CD14-positive monocyte (primary cell): ENCODE measurements at regions not wholly inside any gene's neighbourhood (a gene's known extent, or its start where the extent isn't known, plus 50 kb on each side); places are given as distances from the start of the nearest gene placed in this dataset.

ENCODE experiments used
- DNase-seq, 3 donors: peaks; one replicate each; pipeline ENCODE4 v3.0.0-alpha.2; 2011 to 2022
- H2AFZ ChIP-seq: 2 replicates; pipeline ENCODE4 v1.6.0; 2012; ENCODE audit warnings: mild to moderate bottlenecking, low read depth, low read length, inconsistent platforms; ENCODE audit not compliant: insufficient read depth, poor library complexity, severe bottlenecking
- H3K27ac ChIP-seq, 2 donors: 1 replicate in 1 of 2; 2 replicates in 1 of 2; pipeline ENCODE4 v1.5.1; 2012 to 2013; ENCODE audit warnings: low read length in 2 of 2, control low read depth in 1 of 2, inconsistent platforms in 1 of 2, low read depth in 1 of 2, mild to moderate bottlenecking in 1 of 2
- H3K27me3 ChIP-seq, 2 donors: one replicate each; pipeline versions ENCODE4 v1.6.0 to v1.6.1; 2011 to 2013; ENCODE audit warnings: low read length in 2 of 2; ENCODE audit not compliant: control insufficient read depth in 2 of 2, insufficient read depth in 2 of 2
- H3K36me3 ChIP-seq, 2 donors: replicated peaks in 1 of 2; 1 replicate in 1 of 2; 2 replicates in 1 of 2; pipeline versions ENCODE4 v1.5.1 to v1.6.1; 2012 to 2013; ENCODE audit warnings: low read length in 2 of 2, control low read depth in 1 of 2, inconsistent platforms in 1 of 2, mild to moderate bottlenecking in 1 of 2; ENCODE audit not compliant: insufficient read depth in 2 of 2, control insufficient read depth in 1 of 2
- H3K4me1 ChIP-seq, 2 donors: 1 replicate in 1 of 2; 2 replicates in 1 of 2; pipeline versions ENCODE4 v1.5.1 to v1.6.1; 2012 to 2013; ENCODE audit warnings: low read length in 2 of 2, control low read depth in 1 of 2, inconsistent platforms in 1 of 2, mild to moderate bottlenecking in 1 of 2, moderate library complexity in 1 of 2; ENCODE audit not compliant: insufficient read depth in 2 of 2, control insufficient read depth in 1 of 2
- H3K4me2 ChIP-seq: replicated peaks from 2 replicates; pipeline ENCODE3; 2012; ENCODE audit warnings: low read length, moderate library complexity, mild to moderate bottlenecking; ENCODE audit not compliant: poor library complexity, severe bottlenecking; ENCODE audit errors: extremely low read depth
- H3K4me3 ChIP-seq, 3 experiments: fragments of 200-600 bp in 1 of 3; sonication (generic) in 1 of 3; replicated peaks in 1 of 3; 1 replicate in 2 of 3; 2 replicates in 1 of 3; pipeline ENCODE4 v1.5.1; 2011 to 2013; ENCODE audit warnings: low read length in 3 of 3, mild to moderate bottlenecking in 3 of 3, control low read depth in 2 of 3, low read depth in 2 of 3, inconsistent platforms in 1 of 3, moderate library complexity in 1 of 3
- H3K79me2 ChIP-seq: 2 replicates; pipeline ENCODE4 v1.6.0; 2012; ENCODE audit warnings: mild to moderate bottlenecking, control low read depth, inconsistent platforms, low read length, moderate library complexity; ENCODE audit not compliant: insufficient read depth
- H3K9ac ChIP-seq: 2 replicates; pipeline ENCODE4 v1.6.0; 2017; ENCODE audit warnings: low read length, mild to moderate bottlenecking; ENCODE audit not compliant: insufficient read depth, poor library complexity, severe bottlenecking
- H3K9me3 ChIP-seq, 2 donors: replicated peaks in 1 of 2; 1 replicate in 1 of 2; 2 replicates in 1 of 2; pipeline versions ENCODE4 v1.5.1 to v1.6.1; 2012 to 2013; ENCODE audit warnings: low read length in 2 of 2, control low read depth in 1 of 2; ENCODE audit not compliant: control insufficient read depth in 1 of 2, insufficient read depth in 1 of 2
- H4K20me1 ChIP-seq: 2 replicates; pipeline ENCODE4 v1.6.0; 2012; ENCODE audit warnings: mild to moderate bottlenecking, low read length, control low read depth, moderate library complexity; ENCODE audit not compliant: insufficient read depth
- H3K27ac Mint-ChIP-seq, 7 donors: one replicate each; pipeline ENCODE4 v1.8.0; 2020; ENCODE audit warnings: mild to moderate bottlenecking in 7 of 7, mixed read lengths in 7 of 7, moderate library complexity in 6 of 7, inconsistent platforms in 2 of 7
- H3K27me3 Mint-ChIP-seq, 3 donors: one replicate each; pipeline ENCODE4 v1.8.0; 2021 to 2022; ENCODE audit warnings: low read depth in 3 of 3, mild to moderate bottlenecking in 3 of 3, mixed read lengths in 3 of 3, moderate library complexity in 3 of 3, inconsistent platforms in 1 of 3
- H3K36me3 Mint-ChIP-seq, 2 donors: one replicate each; pipeline ENCODE4 v1.8.0; 2020; ENCODE audit warnings: mixed read lengths in 2 of 2, inconsistent platforms in 1 of 2, mild to moderate bottlenecking in 1 of 2
- H3K4me1 Mint-ChIP-seq: one replicate; pipeline ENCODE4 v1.8.0; 2020; ENCODE audit warnings: mild to moderate bottlenecking, mixed read lengths
- H3K4me3 Mint-ChIP-seq, 2 donors: one replicate each; pipeline ENCODE4 v1.8.0; 2020; ENCODE audit warnings: mild to moderate bottlenecking in 2 of 2, mixed read lengths in 2 of 2, moderate library complexity in 1 of 2
- H3K9me3 Mint-ChIP-seq, 7 donors: one replicate each; pipeline ENCODE4 v1.8.0; 2020 to 2022; ENCODE audit warnings: mixed read lengths in 7 of 7, mild to moderate bottlenecking in 6 of 7, moderate library complexity in 6 of 7, inconsistent platforms in 2 of 7
- CTCF ChIP-seq: fragments of 200-600 bp; IDR thresholded peaks from one replicate; pipeline ENCODE4 v1.8.0; 2022; ENCODE audit warnings: antibody characterized with exemption, mild to moderate bottlenecking
- WGBS: methylation state at CpG from one replicate; pipeline ENCODE4 v1.1.5; 2013; ENCODE audit warnings: missing lambda C conversion rate; ENCODE audit not compliant: insufficient coverage; 5-methylcytosine and 5-hydroxymethylcytosine counted together
- intact Hi-C, 2 donors: fragments of 100-400 bp; cut with micrococcal nuclease; formaldehyde crosslinking; loops; one replicate each; pipeline versions ENCODE4 v1.15.0 to v1.15.1; 2023

GRCh38 chr10:130875116-130875515, 436.4 kb downstream of the TCERG1L start:
- Mint-ChIP-seq H3K36me3 (no peaks in the 10 kb centered on the region), H3K9me3 (peaks cover 0 to 8% (median 3%) of the 10 kb centered on the region in 7 donors), H3K27ac (no peak overlapping the region), H3K4me1 (no peaks in the 10 kb centered on the region), H3K27me3 (peaks cover 0 to 3% (median 0%) of the 10 kb centered on the region in 3 donors), H3K4me3 (no peak overlapping the region)
- Histone ChIP-seq H3K4me2 (no peak overlapping the region), H3K27ac (no peak overlapping the region), H3K27me3 (no peaks in the 10 kb centered on the region), H3K9me3 (no peaks in the 10 kb centered on the region), H4K20me1 (no peaks in the 10 kb centered on the region), H3K9ac (no peak overlapping the region), H3K79me2 (no peaks in the 10 kb centered on the region), H3K4me1 (no peaks in the 10 kb centered on the region), H2AFZ (no peak overlapping the region), H3K36me3 (no peaks in the 10 kb centered on the region), H3K4me3 (no peak overlapping the region)
- TF ChIP-seq CTCF = no peak
- DNase-seq = no peak
- WGBS = 100% methylated on average over 2 of the region's 2 CpGs
- intact Hi-C loops = no loop called here

- H3K4me1 Mint-ChIP-seq = no peaks in the 10 kb centered on the region
- Histone ChIP-seq H3K4me2 (no peak overlapping the region), H3K9me3 (no peaks in the 10 kb centered on the region), H3K79me2 (no peaks in the 10 kb centered on the region), H3K36me3 (no peaks in the 10 kb centered on the region), H3K27me3 (no peaks in the 10 kb centered on the region), H2AFZ (no peak overlapping the region), H3K4me1 (no peaks in the 10 kb centered on the region), H3K4me3 (no peak overlapping the region), H3K9ac (no peak overlapping the region), H3K27ac (no peak overlapping the region), H4K20me1 (no peaks in the 10 kb centered on the region)
- no peak for TF ChIP-seq CTCF
- peaks cover 0 to 8% (median 3%) of the 10 kb centered on the region in 7 donors for H3K9me3 Mint-ChIP-seq
- no peak for DNase-seq
- peaks cover 0 to 3% (median 0%) of the 10 kb centered on the region in 3 donors for H3K27me3 Mint-ChIP-seq
- H3K27ac Mint-ChIP-seq = no peak overlapping the region
- H3K36me3 Mint-ChIP-seq = no peaks in the 10 kb centered on the region
- intact Hi-C loops = no loop called here
- no peak overlapping the region for H3K4me3 Mint-ChIP-seq
- 93% methylated on average over 4 of the region's 7 CpGs for WGBS
These were observed 435.5 kb downstream of the TCERG1L start for GRCh38 chr10:130875897-130876472.
